ENCODE measurements at regions not wholly inside any gene's neighbourhood (a gene's known extent, or its start where the extent isn't known, plus 50 kb on each side); places are given as distances from the start of the nearest gene placed in this dataset.

- Histone ChIP-seq H3K36me3 (no peaks in the 10 kb centered on the region), H3K27me3 (no peaks in the 10 kb centered on the region), H3K27ac (no peak overlapping the region), H3K4me3 (replicated peaks in 1 of 3) (no peak overlapping the region), H3K9me3 (no peaks in the 10 kb centered on the region), H3K4me1 (peaks cover 5 to 7% of the 10 kb centered on the region in 2 donors)
- no peak for TF ChIP-seq POLR2A (IDR thresholded peaks at IDR 0.05)
- TF ChIP-seq, protein P1, sequence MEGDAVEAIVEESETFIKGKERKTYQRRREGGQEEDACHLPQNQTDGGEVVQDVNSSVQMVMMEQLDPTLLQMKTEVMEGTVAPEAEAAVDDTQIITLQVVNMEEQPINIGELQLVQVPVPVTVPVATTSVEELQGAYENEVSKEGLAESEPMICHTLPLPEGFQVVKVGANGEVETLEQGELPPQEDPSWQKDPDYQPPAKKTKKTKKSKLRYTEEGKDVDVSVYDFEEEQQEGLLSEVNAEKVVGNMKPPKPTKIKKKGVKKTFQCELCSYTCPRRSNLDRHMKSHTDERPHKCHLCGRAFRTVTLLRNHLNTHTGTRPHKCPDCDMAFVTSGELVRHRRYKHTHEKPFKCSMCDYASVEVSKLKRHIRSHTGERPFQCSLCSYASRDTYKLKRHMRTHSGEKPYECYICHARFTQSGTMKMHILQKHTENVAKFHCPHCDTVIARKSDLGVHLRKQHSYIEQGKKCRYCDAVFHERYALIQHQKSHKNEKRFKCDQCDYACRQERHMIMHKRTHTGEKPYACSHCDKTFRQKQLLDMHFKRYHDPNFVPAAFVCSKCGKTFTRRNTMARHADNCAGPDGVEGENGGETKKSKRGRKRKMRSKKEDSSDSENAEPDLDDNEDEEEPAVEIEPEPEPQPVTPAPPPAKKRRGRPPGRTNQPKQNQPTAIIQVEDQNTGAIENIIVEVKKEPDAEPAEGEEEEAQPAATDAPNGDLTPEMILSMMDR (IDR thresholded peaks at IDR 0.05): no peak
- DNase-seq: no peak
- WGBS, 2 donors: 93 to 98% methylated on average over 1 of the region's 1 CpG
- intact Hi-C loops (cut with DNase I): no loop called here
Observed at GRCh38 chr21:16569679-16570078, 839.9 kb downstream of the USP25 start.

DNA sequence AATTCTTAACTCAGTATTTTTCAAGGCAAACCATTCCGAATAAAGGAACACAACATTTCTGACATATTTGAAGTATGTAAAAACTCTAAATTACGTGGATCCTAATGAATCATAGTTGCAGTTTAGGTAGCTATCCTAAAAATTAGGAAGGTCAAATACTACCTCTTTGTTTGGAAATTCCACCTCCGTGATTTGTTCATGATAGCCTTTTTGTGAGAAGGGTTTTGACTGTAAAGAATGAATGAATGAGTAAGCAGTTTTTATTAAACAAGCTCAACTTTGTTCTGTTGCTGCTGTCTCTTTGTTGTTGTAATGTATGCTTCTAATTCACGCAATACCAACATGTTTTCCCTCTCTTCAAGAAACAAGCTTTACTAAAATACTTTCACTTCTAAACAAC lies 840.4 kb downstream of the USP25 start:
- TF ChIP-seq, protein P1 (IDR thresholded peaks at IDR 0.05): no peak
- no peak for TF ChIP-seq POLR2A (IDR thresholded peaks at IDR 0.05)
- intact Hi-C loops (cut with DNase I): no loop called here
- H3K36me3 ChIP-seq: no peaks in the 10 kb centered on the region
- no peak overlapping the region for H3K27ac ChIP-seq
- no peaks in the 10 kb centered on the region for H3K9me3 ChIP-seq
- no peak overlapping the region for H3K4me3 ChIP-seq (replicated peaks in 1 of 3)
- no peaks in the 10 kb centered on the region for H3K27me3 ChIP-seq
- no peak for DNase-seq
- H3K4me1 ChIP-seq: peaks cover 5 to 7% of the 10 kb centered on the region in 2 donors
- 93 to 94% methylated on average over 4 of the region's 4 CpGs for WGBS, 2 donors

DNA sequence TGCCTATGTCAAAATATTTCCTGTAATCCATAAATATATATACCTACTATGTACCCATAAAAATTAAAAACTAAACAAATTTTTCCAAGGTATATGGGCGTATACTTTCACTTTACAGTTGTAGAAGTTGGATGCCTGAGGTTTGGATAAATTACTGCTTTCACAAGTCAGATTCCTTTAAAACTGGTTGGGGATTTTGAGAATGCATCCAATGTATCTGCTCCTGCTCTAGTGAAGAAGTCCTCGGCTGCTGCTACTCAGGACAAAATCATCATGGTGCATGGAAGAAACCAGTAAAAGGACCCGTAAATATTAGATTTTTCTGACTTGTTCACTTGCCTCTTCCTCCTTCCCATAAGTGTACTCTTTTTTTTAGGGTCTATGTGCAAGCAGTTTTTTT lies 841.1 kb downstream of the USP25 start:
- no peak overlapping the region for H3K27ac ChIP-seq
- TF ChIP-seq, protein P1 (IDR thresholded peaks at IDR 0.05): no peak
- TF ChIP-seq POLR2A (IDR thresholded peaks at IDR 0.05): no peak
- no peak overlapping the region for H3K4me3 ChIP-seq (replicated peaks in 1 of 3)
- no peaks in the 10 kb centered on the region for H3K36me3 ChIP-seq
- WGBS, 2 donors: 91 to 95% methylated on average over 3 of the region's 3 CpGs
- intact Hi-C loops (cut with DNase I): no loop called here
- DNase-seq: no peak
- H3K27me3 ChIP-seq: no peaks in the 10 kb centered on the region
- H3K4me1 ChIP-seq: peaks cover 5 to 7% of the 10 kb centered on the region in 2 donors
- H3K9me3 ChIP-seq: no peaks in the 10 kb centered on the region

DNA sequence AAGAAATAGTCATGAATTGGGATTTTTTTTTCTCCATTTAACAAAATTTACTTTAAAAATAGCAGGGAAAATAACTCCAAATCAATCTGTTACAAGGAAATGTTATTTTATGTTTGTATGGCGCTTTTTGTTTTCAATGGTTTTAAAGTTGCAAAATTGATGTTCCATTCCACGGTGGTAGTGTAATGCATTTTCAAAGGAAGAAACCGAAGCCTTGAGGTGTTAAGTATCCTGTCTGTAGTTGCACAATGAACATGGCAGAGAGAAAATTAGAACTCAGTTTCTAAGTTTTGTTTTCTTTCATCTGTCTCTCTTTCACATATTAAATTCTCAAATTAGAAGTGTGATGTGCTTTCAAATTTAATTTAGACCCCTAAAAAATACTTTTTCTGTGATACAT lies 841.8 kb downstream of the USP25 start:
- Histone ChIP-seq H3K4me3 (replicated peaks in 1 of 3) (no peak overlapping the region), H3K27me3 (no peaks in the 10 kb centered on the region), H3K36me3 (no peaks in the 10 kb centered on the region), H3K27ac (no peak overlapping the region), H3K9me3 (no peaks in the 10 kb centered on the region), H3K4me1 (peaks cover 5 to 7% of the 10 kb centered on the region in 2 donors)
- no peak for TF ChIP-seq POLR2A (IDR thresholded peaks at IDR 0.05)
- TF ChIP-seq, protein P1 (IDR thresholded peaks at IDR 0.05): no peak
- intact Hi-C loops (cut with DNase I): no loop called here
- DNase-seq: no peak
- 92% methylated on average over 3 of the region's 3 CpGs for WGBS, 2 donors

GRCh38 chr21:16572032-16572431 lies 842.2 kb downstream of the USP25 start:
- TF ChIP-seq, protein P1 (IDR thresholded peaks at IDR 0.05): no peak
- TF ChIP-seq POLR2A (IDR thresholded peaks at IDR 0.05): no peak
- Histone ChIP-seq H3K4me3 (replicated peaks in 1 of 3) (no peak overlapping the region), H3K27me3 (no peaks in the 10 kb centered on the region), H3K36me3 (no peaks in the 10 kb centered on the region), H3K4me1 (peaks cover 5 to 7% of the 10 kb centered on the region in 2 donors), H3K9me3 (no peaks in the 10 kb centered on the region), H3K27ac (no peak overlapping the region)
- no peak for DNase-seq
- 81 to 86% methylated on average over 1 of the region's 1 CpG for WGBS, 2 donors
- intact Hi-C loops (cut with DNase I): no loop called here
